SKM-1 treated with dmso at 0.1 percent for 144 hours (cell line): ENCODE measurements at regions not wholly inside any gene's neighbourhood (a gene's known extent, or its start where the extent isn't known, plus 50 kb on each side); places are given as distances from the start of the nearest gene placed in this dataset.

ENCODE experiments used
- DNase-seq: peaks from one replicate; lab custom pipeline; 2025; ENCODE audit not compliant: unreplicated experiment; lab: John Stamatoyannopoulos, UW

DNA sequence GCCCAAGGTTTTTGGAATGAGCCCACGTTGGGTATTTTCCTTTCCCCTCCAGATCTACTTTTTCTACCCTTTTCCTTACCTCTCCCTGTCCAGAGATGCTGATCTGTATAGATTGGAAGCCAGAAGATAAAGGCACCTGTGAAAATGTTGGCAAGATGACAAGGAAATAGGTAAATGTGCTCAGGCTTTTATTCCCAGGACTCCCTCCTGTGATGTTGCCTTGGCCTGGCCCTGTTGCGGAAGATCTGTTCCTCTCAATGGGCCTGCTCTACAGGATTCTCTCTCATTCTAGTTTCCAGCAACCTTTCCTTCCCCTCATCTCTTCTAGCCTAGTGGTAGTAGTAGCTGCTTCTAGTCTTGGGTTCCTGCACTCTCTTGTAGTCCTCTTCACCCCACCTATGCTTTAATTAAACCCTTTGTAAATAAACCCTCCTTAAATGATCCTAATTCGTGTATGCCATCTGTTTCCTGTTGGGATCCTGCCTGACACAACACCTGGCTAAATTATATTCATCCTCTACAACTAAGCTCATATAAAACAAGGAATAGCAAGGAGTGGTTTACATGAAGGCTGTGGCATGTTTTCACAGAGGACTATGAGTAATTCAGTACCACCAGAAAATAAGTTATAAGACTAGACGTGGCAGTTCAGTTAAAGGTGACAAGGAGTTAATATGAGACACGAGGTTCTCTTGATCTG, 95.7 kb upstream of the MAOA start:
- no peak for DNase-seq

DNA sequence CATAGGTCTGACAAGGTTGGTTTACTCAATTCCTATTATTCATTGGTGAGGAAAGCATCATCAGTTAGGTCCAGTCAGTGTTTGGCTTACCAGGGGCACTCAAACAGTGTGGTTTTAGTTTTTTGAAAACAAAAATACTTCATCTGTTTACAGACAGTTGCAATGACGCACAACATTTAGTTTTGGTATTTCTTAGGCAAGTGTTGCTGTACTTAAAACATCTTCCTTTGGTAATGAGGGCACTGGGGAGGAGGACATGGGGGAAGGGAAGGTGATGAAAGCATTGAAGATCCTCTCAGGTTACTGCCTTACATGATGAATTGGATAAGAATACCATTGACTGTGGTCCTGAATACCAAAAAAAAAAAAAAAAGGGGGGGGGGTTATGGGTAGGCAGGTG, 93.7 kb upstream of the MAOA start:
- DNase-seq: no peak

DNA sequence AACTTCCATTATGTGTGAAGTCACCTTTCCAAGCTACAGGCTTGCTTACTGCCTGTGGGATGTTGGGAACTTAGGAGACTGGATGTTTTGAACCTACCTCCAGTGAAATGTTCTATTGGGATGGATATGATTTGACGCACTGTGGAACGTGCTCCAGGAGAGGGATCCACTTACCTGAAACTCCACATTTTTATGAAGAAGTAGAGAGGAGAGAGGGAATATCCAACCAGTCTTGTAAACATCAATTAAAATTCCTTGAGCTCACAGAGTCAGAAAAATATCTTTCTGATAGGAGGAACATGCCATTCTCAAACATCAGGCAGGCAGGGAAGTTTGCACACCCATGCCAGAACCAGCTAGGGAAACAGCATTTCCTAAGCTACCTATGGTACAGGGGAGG, 91.1 kb upstream of the MAOA start:
- no peak for DNase-seq

DNA sequence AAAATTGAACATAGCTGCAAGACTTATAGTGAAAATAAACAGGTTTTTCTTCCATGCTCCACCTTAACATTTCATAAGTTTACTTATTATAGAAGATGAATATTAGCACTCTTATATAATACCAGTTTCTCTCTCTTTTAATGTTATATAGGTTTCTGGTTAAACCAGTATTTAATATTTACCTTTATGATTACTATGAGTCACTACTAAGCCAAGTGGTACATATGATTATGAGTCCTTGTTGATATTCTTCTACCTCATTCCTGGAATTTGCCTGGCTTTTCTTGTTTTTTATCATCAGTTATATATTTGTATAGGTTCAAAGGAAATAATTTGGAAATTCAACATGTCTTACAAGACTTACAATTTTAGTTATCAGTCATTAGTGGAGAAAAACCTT, 89.9 kb upstream of the MAOA start:
- no peak for DNase-seq

DNA sequence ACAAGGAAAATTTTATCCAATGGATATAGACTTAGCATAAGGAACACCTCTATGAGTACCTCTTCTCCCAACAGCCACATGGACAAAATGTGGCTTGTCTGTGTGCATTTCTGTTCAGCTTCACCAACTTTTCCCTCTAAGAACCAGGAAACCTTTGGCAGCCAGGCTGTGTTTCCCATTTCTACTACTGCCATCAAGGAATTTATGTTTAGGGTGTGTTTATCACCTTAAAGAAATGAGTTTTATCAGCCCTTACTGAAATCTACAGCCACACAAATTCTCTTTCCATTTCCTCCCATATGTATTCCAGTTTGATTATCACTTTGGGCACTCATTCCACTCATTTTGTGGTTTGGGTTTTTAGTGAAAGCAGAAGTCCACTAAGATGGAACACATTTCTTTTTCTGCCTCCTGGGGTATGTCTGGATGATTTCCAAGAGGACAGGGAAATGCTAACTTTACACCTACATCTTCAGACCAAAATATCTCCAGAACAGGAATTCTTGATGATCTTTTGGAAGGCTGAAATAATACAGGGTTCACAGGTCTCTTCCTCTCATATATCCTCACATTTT, 82.6 kb upstream of the MAOA start:
- DNase-seq: no peak

DNA sequence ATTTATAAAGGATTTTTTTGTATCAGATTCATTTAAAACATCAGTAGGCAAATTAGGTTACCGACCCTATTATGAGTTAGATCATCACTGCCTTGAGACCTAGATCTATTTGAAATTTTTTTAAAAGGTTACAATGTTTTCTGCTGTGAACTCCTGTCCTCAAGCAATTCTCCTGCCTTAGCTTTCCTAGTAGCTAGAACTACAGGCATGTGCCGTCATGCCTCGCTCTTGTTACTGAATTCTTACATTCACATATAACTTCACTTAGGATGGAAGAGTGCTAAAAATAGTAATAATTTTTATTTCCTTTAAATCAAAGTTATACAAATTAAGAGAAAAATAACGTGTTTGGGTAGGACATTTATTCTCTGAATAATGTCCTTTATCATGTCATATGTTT, 75.5 kb upstream of the MAOA start:
- no peak for DNase-seq

DNA sequence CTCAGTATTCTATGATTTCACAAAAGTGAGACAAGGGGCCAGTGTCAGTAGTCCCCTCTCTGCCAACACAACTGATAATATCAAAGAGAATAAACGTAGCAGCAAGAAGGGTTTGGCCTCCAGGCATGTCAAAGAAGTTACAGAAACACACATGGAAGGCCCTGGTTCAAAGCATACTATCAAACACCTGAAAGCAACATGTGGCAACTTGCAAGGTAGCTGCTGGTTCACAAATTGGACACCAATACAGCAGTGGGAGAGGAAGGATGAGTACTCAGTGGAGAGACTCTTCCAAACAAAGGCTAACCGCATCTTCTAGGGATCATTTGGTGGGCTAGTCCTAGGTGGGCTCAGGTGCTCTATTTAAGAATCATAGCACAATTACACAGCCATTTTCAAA, 74.9 kb upstream of the MAOA start:
- DNase-seq: no peak

DNA sequence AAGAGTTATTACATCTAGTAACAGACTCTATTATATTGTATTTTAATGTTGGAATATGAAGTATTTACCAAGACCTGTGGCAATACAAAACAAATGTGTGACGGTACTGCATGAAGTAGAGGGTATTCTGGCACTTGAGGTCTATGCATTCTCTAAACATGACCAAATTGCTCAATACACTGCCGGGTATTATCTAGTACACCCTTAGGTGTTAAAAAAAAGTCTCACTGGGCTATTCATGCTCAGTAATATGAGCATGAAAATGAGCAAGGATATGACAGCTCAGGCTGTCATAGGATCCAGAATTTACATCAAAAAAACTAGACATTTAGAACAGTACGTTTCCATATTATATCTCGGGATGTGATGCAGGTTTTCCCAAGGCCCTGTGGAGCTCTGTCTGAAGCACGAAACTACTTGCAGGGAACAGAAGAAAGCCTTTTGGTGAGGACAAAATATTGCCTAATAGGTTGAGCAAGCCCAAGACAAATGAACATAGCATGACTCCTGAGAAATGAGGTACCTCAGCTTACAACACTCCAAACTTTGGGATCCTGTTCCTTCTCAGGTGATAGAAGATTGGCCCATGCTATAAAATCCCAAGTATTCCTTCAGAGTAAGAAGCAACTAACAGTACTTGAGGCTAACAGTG, 74.1 kb upstream of the MAOA start:
- no peak for DNase-seq

DNA sequence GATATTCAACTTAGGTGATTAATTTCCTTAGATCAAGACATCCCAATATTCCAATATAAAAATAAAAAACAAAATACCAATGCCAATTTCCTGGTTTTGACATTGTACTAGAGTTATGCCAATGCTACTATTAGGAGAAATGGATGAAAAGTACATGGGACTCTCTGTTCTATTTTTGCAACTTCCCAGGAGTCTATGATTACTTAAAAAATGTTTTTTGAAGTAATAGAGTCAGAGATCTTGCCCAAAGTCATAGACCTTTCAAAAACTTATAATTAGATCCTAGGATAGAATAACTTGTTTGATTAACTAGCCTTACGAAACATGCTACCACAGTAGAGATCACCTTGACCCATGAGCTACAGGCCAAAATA, 73.6 kb upstream of the MAOA start:
- DNase-seq: no peak

DNA sequence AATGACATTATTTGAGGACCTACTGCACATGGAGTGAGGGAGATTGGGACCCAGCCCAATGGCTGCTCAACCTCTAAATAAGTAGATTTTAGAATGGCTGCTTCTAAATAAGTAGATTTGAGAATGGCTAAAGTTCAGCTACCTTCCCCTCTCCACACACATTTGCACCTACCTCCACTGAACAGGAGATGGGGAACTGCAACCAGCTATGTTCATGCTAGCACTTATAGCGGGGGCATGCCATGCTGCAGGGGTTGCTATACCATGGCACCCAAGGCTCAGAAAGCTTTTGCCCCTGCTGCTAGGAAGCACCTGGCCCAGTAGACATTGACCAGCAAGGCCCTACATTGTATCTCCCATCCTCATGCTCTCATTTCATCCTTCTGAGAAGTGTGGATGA, 70.2 kb upstream of the MAOA start:
- no peak for DNase-seq

DNA sequence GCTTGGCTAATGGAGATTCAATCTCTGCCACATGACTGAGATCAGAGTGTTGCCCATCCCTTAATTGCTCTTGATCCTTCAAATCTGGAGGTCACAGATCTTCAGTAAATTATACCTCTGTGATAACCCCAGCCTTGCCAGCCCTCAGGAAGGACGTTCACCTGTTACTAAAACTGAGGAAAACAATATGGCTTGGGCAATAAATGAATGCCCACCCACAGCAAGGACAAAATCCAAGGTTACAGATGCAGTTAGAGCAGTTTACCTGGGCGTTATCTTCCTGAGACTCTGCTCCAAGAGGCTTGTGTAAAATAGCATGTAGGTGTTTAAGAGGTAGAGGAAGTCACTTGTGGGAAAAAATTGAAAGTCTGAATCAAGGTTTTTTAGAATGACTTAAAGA, 69.3 kb upstream of the MAOA start:
- no peak for DNase-seq

DNA sequence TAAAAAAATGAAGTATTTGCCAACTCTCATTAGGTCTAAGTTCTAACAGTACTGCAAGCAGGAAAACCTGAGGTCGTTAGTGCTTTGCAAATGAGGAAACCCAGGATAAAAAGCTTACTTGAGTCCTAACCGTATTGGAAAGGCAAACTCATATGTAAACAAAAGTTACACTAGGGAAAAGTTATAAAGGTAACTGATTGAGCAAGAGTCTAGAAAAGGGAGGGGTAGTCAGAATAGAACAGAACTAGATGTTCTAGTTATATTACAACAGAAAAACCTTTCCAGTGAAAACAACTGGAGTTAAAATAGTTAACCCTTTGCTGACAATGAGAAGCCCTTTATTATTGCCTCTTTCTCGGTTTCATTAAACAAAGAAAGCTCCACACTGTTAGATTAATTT, 66.4 kb upstream of the MAOA start:
- DNase-seq: no peak

DNA sequence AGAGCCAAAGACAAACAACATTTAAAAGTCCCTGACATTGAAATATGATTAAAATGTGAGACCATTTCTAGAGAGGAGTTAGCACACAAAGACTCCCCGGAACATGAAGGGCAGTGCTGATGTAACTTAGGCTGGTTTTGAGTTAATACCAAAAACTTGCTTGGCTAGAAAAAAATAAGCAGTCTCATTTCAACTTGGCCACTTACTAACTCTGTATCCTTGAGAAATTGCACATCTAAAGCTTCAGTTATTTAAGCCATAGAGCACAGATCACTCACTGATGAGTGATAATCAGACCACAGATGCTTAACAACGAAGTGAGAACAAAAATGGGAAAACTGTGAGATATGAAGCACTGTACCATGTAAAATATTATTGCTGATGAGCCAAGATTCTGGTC, 65.9 kb upstream of the MAOA start:
- no peak for DNase-seq

DNA sequence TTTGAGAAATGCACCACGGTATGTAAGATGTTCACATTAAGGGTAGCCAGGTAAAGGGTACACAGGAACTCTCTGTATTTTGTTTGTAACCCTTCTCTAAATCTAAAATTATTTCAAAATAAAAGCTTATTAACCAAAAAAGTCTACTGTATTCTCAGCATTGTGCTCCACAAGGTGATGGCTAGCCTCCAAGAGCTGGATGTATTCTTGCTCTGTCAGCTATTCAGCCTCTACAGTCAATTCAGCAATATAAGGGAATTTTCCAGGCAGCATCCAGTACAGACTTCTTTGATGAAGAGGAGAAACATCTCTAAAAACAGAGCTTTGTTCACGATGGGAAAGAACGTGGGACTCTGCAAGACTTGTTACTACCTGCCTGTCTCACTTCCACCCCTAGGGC, 63.5 kb upstream of the MAOA start:
- DNase-seq: no peak

DNA sequence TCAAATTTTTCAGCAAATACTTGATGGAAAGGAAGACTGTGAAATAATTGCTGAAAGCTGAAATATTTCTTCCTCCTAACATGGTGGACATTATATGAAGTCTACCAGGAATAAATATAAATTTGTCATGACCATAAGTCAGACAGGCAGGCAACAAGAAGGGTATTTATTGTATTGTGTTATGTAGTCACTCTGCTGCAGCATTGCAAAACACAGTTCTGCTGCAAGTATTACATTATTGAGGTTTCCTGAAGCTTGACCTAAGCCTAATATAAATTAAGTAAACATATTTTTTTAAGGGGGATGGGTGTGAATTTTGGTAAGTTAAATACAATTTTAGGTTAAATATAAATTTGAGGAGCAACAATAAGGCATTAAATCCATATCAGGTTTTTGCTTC, 60.2 kb upstream of the MAOA start:
- DNase-seq: no peak

DNA sequence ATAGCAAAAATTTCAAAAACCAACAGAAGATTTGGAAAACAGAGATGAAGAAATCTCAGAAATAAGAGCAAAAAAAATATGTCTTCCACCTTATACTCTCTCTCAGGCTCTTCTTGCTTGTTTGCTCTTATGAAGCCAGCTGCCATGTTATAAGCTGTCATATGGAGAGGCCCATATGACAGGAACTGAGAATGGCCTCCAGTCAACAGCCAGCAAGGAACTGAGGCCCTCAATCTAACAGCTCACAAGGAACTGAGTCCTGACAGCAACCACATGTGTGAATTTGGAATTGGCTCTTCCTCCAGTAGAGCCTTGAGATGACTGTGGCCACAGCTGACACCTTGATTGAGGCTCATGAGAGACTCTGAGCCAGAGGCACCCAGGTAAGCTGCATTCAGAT, 51.3 kb upstream of the MAOA start:
- DNase-seq: no peak

DNA sequence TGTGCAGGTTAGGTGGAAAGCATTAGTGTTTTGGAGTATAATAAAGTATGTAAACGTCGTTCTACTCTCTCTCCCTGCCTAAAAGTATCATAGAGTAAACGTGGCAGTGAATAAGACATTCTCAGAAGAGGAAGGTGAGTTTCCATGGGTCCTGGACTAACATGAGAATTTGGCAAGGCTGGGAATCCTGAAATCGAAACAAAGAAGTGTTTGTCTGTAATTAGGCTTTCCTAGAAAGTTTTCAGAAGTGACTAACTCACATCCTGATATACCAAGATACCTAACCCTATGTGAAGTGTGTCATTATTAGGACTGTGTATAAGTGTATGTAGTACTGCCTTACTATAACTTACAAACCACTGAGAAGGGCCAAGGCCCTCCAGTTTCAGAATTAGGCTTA, 50.7 kb upstream of the MAOA start:
- no peak for DNase-seq
